ENCODE measurements at regions not wholly inside any gene's neighbourhood (a gene's known extent, or its start where the extent isn't known, plus 50 kb on each side); places are given as distances from the start of the nearest gene placed in this dataset.

- Histone ChIP-seq H4K91ac (replicated peaks; ENCODE audit: insufficient read length, low read length) (no peak overlapping the region), H3K23ac (ENCODE audit: insufficient read length) (no peak overlapping the region), H3K14ac (ENCODE audit: insufficient read length) (no peak overlapping the region), H2BK120ac (replicated peaks; ENCODE audit: low read depth, low read length) (no peak overlapping the region), H3K56ac (replicated peaks; ENCODE audit: insufficient read length, low read depth, low read length) (no peak overlapping the region), H2BK12ac (ENCODE audit: low read depth, low read length) (no peak overlapping the region), H3K4ac (replicated peaks; ENCODE audit: insufficient read length, low read depth, low read length) (no peak overlapping the region), H3K4me2 (ENCODE audit: insufficient read depth in 1 of 2, low read depth in 2 of 2, low read length in 2 of 2) (no peak overlapping the region), H4K20me1 (replicated peaks in 1 of 2; ENCODE audit: control insufficient read depth in 1 of 2, insufficient read depth in 2 of 2, low read length in 2 of 2) (no peaks in the 10 kb centered on the region), H2BK15ac (ENCODE audit: low read length) (no peak overlapping the region), H3K79me2 (ENCODE audit: control insufficient read depth in 1 of 2, insufficient read depth in 2 of 2, low read length in 2 of 2) (no peaks in the 10 kb centered on the region), H4K8ac (ENCODE audit: extremely low read depth, insufficient read depth, low read length) (no peak overlapping the region), H3K23me2 (ENCODE audit: low read depth, low read length) (no peaks in the 10 kb centered on the region), H3K4me1 (replicated peaks in 1 of 4; ENCODE audit: control insufficient read depth in 3 of 4, insufficient read depth in 4 of 4, low read length in 3 of 4) (no peaks in the 10 kb centered on the region), H4K5ac (ENCODE audit: insufficient read length, low read depth, low read length) (no peak overlapping the region), H3K27me3 (replicated peaks in 1 of 4; ENCODE audit: control insufficient read depth in 3 of 4, extremely low read depth in 1 of 4, insufficient read depth in 3 of 4, low read length in 3 of 4) (no peaks in the 10 kb centered on the region), H3K4me3 (ENCODE audit: extremely low read depth in 1 of 4, insufficient read depth in 2 of 4, low read depth in 3 of 4, low read length in 4 of 4) (no peak overlapping the region), H3K79me1 (ENCODE audit: low read depth, low read length) (no peaks in the 10 kb centered on the region), H2BK5ac (ENCODE audit: low read depth, low read length) (no peak overlapping the region), H3K27ac (ENCODE audit: low read depth, low read length) (no peak overlapping the region), H2AFZ (ENCODE audit: low read length) (no peak overlapping the region), H3K9me3 (ENCODE audit: insufficient read depth in 2 of 2, low read depth in 1 of 2, low read length in 1 of 2) (peaks cover 11 to 18% of the 10 kb centered on the region in 2 experiments), H3K36me3 (ENCODE audit: control insufficient read depth in 2 of 4, insufficient read depth in 4 of 4, low read length in 3 of 4) (no peaks in the 10 kb centered on the region; a peak in 2 of 8 replicates), H3K9ac (replicated peaks in 1 of 4; ENCODE audit: extremely low read depth in 1 of 4, low read depth in 3 of 4, low read length in 3 of 4) (no peak overlapping the region), H2BK20ac (ENCODE audit: low read length) (no peak overlapping the region), H3K18ac (ENCODE audit: extremely low read depth, low read length) (no peak overlapping the region), H2AK5ac (ENCODE audit: low read depth, low read length) (no peak overlapping the region)
- CTCF ChIA-PET (ENCODE audit: partially characterized antibody), result interaction anchor here (0.7 kb wide), 1 partner anchor 12 kb away, joined by 3 read pairs; no protein-coding TSS in a partner anchor
- no peak for FAIRE-seq
- POLR2A ChIA-PET (ENCODE audit: partially characterized antibody), result interaction anchor here (0.6 kb wide), 2 partner anchors 19 to 238 kb away, joined by 3 to 4 read pairs; no protein-coding TSS in a partner anchor
- TF ChIP-seq MAFK (IDR thresholded peaks at IDR 0.05; ENCODE audit: low read depth, low read length) (peak; percentile 58; the same call in 1 of the 2 replicates), SIN3A (conservative IDR thresholded peaks at IDR 0.05 in 1 of 2, IDR thresholded peaks at IDR 0.05 in 1 of 2; ENCODE audit: low read depth in 1 of 2, low read length in 2 of 2) (no peak), EP300 (IDR thresholded peaks at IDR 0.05; ENCODE audit: borderline replicate concordance in 1 of 2, low read depth in 2 of 2, low read length in 2 of 2) (no peak), CEBPB (IDR thresholded peaks at IDR 0.05; ENCODE audit: low read depth, low read length) (no peak), HDAC6 (IDR thresholded peaks at IDR 0.05; ENCODE audit: low read depth, low read length) (no peak)
- 100% methylated on average over 1 of the region's 1 CpG; no CpG with 5 or more reads in 1 of the 2 experiments for WGBS, 2 experiments (ENCODE audit: extremely low coverage in 1 of 2, insufficient coverage in 1 of 2, insufficient read length in 1 of 2, insufficient replicate concordance in 2 of 2, low coverage in 1 of 2, low lambda C conversion rate in 2 of 2, missing lambda C conversion rate in 1 of 2)
- DNase-seq (ENCODE audit: low read depth in 1 of 2, low spot score in 2 of 2), result no peak
Measured at GRCh38 chr5:12730354-12730753, 826.1 kb upstream of the CTNND2 start.

Data from H1 (cell line).